Caki2 (cell line): ENCODE measurements at regions not wholly inside any gene's neighbourhood (a gene's known extent, or its start where the extent isn't known, plus 50 kb on each side); places are given as distances from the start of the nearest gene placed in this dataset.

Experiments
- DNase-seq: peaks from one replicate; pipeline ENCODE4 v3.0.0-alpha.2; 2015; ENCODE audit warnings: low read depth
- in situ Hi-C: cut with HindIII; loops from 2 replicates; pipeline ENCODE4 v1.10.0; 2016; ENCODE audit warnings: low sequenced_read_pairs, low pct_unique_long_range_greater_than_20kb, mixed read lengths

DNA sequence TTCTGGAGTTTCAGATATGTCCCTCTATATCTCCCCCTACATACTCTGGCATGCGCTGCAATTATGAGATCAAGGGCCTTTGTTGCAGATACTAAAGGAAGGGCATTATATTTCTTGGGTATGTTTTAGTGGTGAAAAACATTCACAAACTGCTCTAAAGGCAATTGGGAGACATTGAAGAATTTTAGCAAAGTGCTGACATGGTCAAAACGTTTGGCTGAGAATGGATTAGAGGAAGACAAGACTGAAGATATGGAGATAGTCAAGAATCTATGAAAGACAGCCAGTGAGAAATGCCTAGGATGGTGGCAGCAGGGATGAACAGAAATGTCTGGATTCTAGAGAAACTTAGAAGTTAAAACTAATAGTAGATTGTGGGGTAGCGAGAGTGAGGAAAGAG is 104.5 kb upstream of the CABCOCO1 start:
- no peak for DNase-seq
- in situ Hi-C loops, result no loop called here

DNA sequence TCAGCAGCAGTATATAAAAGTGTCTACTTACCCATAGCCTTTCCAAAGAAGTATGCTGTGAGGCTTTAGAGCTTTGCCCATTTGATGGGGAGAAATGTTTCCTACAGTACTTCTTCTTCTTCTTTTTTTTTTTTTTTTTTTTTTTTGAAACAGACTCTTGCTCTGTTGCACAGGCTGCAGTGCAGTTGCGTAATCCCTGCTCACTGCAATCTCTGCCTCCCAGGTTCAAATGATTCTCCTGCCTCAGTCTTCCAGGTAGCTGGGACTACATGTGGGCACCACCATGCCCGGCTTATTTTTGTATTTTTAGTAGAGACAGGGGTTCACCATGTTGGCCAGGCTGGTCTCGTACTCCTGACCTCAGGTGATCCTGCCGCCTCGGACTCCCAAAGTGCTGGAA is 101.7 kb upstream of the TMEM26 start:
- in situ Hi-C loops, result no loop called here
- no peak for DNase-seq

DNA sequence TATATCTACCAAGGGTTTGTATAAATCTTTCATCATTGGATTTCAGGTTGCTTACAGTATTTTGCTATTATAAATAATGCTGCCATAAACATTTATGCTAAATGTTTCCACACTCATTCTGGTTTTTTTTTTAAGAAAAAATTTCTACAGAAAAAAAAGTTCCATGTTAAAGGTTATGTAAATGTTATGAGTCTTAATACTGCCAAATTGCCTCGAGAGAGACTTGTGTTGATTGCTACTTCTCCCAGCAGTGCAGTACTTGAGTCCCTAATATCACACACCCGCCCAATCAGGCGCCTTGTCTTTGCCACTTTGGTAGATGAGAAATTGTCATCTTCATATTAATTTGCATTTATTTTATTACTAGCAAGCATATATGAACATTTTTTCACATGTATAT is 96.7 kb upstream of the TMEM26 start:
- DNase-seq, result no peak
- in situ Hi-C loops, result no loop called here

DNA sequence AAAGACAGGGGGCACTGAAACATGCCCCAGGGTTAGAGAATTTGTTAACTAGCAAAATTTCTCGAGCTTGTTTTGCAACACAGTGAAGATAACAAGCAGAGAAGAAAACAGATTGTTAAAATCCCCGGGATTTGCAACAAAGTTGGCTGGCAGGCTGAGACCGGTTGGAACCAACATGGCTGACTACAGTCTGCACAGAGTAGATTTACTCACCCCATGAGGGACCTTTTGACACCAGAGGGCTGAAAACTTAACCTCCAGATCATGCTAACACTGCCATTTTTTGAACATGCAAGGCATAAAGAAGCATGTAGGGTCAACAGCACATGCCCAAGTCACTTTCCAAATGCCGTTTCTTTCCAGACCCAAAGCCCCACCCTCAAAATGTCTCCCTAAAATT is 95.2 kb upstream of the TMEM26 start:
- no peak for DNase-seq
- in situ Hi-C loops, result no loop called here

- in situ Hi-C loops, result no loop called here
- DNase-seq, result no peak
Observed at GRCh38 chr10:61547297-61547696, 94.1 kb upstream of the TMEM26 start.

DNA sequence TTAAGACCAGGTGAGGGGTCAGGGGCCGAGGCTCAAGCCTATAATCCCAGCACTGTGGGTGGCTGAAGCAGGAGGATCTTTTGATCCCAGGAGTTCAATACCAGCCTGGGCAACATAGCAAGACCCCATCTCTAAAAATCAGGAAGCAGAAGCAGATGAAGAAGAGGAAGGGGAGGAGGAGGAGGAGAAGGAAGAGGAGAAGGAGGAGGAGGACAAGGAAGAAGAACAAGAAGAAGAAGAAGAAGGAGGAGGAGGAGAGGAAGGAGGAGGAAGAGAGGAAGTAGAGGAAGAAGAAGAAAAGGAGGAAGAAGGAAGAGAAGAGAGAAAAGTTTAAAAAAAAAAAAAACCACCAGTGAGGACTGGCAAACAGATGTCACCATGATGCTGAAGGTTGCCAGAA is 92.0 kb upstream of the TMEM26 start:
- DNase-seq, result no peak
- in situ Hi-C loops, result no loop called here

DNA sequence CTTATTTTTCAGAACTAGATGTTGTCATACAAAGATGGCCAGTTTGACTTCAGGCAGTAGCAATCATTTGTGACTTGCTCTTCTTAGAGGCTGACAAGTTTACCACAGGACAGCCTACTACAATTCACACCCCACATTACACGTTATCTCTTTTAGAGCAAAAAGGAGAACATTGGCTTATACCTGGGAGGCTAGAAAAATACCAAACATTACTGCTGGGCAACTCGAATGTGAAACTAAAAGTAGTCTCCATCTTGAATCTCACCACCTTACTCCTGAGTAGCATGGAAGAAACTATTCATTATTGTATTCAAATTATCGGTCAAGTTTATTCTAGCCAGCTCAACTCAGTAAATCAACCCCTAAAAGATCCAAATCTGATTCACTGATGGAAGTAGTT is 90.7 kb upstream of the TMEM26 start:
- no peak for DNase-seq
- in situ Hi-C loops, result no loop called here

- in situ Hi-C loops, result no loop called here
- no peak for DNase-seq
Observed at GRCh38 chr10:61542596-61542995, 89.4 kb upstream of the TMEM26 start.

- in situ Hi-C loops, result no loop called here
- DNase-seq, result no peak
Observed at GRCh38 chr10:61541960-61542359, 88.8 kb upstream of the TMEM26 start.

GRCh38 chr10:61539876-61540275 is 86.7 kb upstream of the TMEM26 start:
- in situ Hi-C loops, result no loop called here

DNA sequence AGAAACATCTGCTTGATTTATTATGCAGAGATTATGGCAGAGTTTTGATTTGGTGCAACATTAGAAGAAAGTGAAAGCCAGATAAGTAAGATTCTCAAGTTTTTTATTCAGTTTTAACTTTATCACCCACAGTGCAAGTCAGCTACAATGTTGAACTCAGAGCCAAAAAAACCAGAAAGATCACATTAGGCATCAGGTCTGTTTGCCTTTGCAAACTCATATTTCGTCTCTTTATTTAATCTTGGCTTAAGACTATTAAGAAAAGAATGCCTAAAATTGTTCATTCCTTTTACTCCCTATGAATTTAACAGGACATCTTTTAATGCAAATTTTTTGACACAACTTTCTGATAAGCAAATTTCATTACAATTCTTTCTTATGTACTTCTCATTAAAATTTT is 76.0 kb upstream of the TMEM26 start:
- in situ Hi-C loops, result no loop called here
- no peak for DNase-seq

More at GRCh38 chr10:61539876-61540275, 86.7 kb upstream of the TMEM26 start:
- DNase-seq, result no peak

DNA sequence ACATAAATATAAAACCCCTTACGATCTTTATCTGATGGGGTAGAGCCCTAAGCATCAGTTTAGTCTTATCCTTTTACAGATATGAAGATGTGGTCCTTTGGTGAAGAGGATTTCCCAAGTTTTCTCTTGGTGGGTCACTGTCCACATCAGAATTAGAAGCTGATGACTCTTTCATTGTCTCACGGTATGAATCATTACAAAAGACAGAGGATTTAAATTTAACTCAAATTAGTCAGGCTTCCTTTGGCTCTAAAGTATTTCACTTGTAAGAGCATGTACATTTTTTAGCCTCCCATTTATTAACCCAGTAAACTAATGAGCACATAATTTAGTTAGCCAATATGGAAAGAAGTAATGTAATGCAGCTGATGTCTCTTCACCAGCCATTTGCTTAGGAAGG is 49.9 kb upstream of the TMEM26 start:
- DNase-seq, result no peak
- in situ Hi-C loops, result no loop called here
